NCI-H510A treated with DMSO at 0.1 percent for 48 hours (cell line): ENCODE measurements at regions not wholly inside any gene's neighbourhood (a gene's known extent, or its start where the extent isn't known, plus 50 kb on each side); places are given as distances from the start of the nearest gene placed in this dataset.
"Not testable (repeated sequence)": the region's sequence is repeated elsewhere in the genome, so short reads cannot be mapped to it uniquely, and the experiment has no call there.

Source experiments
- DNase-seq: peaks from one replicate; lab custom pipeline; 2025; lab: John Stamatoyannopoulos, UW

DNA sequence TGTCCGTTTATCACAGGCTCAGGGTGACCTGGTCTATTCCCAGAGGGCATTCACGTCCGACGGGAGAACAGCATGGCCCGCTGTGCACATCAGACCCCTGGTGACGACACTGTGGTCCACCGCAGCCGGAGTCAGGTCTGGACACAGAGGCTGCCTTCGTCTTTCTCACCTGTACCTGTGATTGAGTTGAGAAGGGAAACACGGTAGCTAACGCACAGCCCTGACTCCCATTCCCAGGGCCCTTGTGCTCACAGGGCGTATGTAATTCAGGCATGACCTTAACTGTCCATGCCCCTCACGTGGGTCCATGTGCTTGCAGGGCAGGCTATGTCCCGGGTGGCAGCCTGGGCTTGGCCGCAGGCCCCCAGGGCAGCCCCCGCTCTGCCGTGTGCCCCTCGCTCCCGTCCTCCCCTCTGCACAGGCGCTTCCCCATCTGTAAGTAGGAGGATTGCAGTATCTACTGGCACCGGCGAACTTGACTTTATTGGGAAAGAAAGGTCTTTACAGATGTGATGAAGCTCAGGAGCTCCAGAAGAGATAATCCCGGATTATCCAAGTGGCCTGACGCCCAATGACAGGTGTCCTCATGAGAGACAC lies 221.3 kb upstream of the TCERG1L start:
- no peak for DNase-seq

DNA sequence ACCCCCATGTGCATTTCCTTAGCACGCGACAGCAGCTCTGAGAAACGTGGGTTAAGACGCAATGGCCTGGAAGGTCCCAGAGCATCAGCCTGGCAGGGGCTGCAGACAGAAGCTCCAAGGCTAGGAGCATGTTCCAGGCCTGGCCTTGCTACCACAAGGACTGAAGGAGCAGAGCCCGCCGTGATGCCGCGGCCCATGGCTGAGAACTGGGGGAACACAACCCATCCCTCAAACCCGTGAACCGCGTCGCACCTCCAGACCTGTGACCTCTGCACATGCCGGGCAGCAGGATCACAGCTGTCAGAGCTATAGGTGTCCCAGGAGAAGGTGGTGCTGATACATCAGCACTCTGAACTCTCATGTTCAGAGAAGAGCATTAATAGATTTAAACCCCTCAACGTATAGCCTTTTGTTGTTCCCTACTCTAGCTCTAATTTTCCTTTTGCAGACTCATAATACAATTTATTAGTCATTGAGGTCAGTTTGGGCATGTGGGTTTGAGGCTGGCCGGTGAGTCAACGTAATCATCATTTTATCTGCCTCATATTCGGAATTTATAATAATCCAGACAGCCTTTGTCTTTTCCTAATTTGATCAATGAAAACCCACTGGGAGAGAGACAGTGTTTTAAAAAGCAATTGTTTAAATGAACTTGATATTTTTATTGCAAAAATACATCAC lies 222.5 kb upstream of the TCERG1L start:
- DNase-seq, result no peak

DNA sequence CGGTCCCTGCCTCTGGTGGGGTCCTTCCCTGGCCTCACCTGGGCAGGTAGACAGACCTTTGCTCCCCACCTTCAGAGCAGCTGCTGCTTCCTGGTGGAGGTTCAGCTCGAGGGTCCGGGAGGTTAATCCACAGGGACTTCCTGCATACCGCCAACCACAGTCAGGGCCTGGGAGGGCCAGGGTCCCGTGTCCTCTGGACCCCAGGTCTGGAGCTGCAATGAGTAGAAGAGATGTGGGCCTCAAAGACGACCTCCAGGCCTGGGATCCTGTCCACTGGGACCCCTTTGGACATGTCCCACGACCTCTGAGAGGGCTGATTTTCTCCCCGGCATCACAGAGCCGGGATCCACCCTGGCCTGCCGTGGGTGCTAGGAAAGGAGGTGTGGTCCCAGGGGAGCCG lies 223.3 kb upstream of the TCERG1L start:
- DNase-seq, result no peak

DNA sequence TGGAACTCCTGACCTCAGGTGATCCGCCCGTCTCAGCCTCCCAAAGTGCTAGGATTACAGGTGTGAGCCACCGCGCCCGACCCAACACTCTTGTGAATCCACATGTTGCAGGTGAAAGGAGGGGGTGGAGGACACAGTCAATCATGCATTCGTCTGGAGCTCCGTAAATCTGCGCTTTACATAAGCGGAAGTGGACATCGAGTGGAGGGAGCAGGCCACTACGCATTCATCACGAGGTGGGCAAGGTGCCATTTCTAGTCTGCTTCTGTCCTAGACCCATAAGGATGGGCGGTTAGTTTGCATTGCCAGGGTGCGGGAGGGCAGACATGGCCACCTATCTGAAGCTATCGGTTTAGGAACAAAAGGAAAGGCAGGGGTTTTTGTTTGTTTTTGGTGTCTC lies 225.2 kb upstream of the TCERG1L start:
- no peak for DNase-seq

DNA sequence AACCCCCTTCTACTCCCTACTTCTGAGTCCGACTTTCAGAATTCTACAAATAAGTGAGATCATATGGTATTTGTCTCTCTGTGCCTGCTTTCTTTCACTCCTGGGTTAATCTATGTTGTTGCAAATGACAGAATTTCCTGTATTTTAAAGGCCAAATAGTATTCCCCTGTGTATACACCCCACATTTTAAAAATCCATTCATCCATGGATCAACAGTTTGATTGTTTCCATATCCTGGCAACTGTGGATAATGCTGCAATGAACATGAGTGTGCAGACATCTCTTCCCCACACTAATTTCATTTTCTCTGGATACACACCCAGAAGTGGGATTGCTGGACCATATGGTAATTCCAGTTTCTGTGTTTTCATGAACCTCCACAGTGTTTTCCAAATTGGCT lies 225.8 kb upstream of the TCERG1L start:
- no peak for DNase-seq

DNA sequence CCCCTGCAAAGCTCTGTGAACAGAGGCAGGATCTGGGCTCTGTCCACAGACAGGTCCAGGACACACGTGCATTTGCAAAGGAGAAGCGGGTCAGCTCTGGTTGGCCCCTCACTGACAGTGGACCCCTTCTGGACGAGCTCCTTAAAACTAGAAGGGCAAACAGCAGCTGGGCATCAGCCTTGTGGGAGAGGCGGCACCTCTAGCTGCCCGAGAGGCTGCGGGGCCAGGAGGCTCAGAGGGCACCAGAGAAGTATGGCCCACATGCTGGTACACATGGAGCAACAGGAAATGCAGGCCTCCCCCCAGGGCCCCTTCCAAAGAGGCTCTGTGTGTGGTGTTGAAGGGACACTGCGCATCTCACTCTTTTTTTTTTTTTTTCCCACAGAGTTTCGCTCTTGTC lies 233.0 kb upstream of the TCERG1L start:
- no peak for DNase-seq

DNA sequence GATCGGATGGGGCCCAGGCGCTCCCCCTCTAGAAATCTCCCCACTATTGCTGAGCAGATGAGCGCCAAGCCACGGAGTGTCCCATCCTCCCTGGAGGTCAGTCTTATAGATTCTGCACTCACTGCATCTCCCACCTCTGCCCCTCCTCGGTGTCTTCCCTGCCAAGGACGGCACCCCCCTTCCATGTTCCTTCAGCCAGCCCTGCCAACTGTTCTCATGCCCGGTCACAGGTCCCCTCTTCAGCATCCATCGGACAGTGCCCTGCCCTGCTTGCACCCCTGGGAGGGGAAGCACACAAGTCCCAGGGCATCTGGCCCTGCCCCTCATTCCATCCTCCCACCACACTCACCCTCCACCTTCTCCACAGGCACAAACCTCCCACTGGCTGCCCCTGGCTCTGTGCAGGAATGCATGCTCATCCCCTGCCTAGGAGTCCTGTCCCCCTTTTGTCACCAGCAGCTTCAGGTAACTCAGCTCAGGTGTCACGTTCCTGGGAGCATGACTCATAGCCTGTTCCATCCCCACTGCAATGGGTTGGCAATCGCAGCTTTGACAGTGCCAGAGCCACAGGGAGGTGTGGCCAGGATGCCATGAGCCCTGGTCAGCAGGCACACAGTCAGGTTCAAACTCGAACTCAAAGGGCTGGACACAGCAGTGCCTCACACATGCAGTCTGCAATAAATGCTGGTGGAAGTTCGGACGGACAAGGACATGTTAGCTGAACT lies 234.7 kb upstream of the TCERG1L start:
- peak; percentile 40 for DNase-seq

DNA sequence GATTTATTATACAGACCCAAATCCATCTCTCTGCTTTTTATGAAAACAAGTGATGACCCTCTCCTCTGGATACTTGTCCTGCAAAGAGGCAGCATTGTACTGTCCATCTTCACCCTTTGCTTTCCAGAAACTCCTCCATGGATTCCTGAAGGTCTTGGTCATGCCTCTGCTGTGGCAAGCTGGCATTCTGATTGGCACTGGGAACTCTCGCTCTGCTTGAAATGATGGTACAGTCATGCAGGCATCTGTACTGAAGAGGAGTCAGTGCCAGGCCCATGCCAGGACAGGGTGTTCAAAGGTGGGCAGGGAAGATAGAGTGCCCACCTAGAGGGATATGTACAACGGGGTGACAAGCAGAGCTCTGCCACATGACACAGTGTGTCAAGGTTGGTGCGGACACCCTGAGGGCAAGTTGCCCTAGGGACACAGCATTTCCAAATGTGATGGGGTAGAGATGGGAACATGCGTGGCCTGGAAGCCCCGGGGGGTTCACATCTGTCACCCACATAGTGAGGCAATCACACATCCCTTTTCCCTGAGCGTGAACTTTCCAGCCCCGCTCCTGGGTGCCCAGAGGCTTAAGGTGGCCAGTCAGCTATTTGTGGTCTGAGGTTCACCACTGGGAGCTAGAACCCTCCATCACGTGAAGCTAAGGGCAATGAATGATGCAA lies 235.7 kb upstream of the TCERG1L start:
- DNase-seq, result no peak

DNA sequence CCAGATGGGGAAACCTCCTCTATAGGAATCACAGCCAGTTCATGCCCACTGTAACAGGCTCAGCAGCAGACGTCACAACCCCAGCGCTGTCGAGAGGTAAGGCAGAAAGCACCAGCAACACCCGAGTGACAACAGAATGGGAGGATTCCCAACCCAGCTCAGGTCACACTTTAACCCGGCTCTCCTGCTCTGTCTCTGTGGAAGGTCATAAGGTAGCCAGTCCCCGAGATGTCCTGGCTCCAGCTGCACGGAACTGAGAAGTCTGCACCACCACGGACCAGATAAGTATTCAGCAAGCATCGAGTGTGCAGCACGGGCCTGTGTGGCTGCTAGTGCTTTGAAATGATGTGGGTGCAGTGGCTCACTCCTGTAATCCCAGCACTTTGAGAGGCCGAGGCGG lies 236.7 kb upstream of the TCERG1L start:
- DNase-seq, result no peak

DNA sequence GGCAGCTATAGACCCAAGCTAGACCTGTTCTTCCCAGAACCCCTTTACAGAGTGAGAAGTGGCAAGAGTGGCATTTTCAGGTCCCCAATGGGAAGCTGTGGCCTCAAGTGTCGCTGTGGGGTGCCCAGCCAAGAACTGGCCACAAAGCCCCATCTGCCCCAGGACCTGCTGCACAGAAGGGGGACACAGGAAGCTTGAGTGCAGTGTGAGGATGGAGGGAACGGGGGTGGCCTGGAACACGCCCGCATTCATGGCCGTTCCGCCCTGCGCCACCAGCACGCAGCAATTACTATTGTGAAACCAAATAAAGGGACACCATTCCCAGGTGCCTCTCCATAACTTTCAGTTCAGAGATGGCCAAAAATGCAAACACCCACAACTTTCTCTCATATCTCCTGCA lies 237.6 kb upstream of the TCERG1L start:
- DNase-seq, result no peak

DNA sequence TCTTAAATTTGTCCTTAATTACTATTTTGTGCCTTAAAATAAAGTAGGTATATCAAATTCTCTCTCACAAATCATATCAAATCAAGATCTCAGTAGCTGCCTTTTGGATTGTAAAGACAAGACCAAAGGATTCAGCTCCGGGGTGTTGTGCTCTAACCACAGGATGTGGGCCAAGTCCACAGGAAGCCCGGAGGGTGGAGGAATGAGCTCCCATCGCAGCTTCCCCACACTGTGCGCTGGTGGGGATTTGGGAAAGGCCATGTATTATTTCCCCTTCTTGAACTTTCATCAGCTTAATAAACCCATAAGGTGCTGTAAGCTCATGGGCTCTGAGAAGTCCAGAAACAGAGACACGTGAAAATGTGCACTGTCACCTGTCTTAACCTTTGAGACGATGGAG lies 241.6 kb upstream of the TCERG1L start:
- no peak for DNase-seq

DNA sequence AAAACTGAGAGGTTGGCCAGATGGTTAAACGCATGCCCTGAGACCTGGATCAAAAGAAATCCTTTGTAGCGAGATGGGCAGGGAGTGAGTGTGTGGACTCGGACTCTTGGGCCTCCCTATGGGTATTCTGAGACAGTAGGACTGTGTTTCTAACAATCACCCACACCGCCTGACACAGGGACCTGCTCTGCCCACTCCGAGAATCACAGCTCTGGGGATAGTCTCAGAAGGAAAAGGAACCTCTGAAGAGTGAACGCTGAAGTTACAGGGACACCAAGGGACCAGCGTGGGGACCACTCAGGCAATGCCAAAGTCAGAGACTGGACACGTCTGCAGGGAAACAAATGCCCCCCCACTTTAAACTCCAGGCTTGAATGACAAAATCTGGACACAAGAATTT lies 242.1 kb upstream of the TCERG1L start:
- no peak for DNase-seq

DNA sequence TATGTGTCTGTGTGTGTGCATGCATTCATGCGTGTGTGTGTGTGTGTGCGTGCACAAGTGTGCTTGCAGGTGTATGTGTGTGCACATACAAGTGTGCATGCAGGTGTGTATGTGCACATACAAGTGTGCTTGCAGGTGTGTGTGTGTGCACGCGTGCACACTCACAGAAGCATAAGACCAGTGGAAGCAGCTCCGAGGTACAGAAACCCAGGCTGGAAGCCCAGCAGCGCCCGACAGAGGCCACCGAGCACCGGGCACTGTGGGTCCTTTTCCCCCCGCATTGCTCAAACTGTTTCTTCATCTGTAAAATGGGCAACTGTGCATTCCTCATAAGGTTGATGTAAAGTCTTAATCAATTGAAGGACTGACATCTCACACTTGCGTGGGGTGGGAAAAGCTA lies 243.3 kb upstream of the TCERG1L start:
- DNase-seq, result no peak

DNA sequence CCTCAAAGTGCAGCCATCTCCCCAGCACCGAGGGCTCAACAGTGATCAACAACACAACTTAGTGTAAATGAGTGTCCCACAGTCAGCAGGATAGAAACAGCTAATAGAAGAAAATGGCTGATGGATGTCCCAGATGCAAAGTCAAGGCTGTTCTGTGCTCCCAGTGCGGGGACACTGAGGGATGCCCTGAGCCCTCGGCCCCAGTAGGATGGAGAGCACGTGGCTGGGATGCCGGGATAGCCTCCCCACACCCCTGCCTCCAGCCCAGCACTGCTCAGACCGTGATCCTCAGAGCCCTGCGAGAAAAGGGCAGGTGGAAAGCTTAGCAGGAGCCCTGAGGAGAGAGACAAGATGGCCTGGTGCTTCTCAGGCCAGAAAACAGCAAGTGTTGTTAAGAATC lies 243.9 kb upstream of the TCERG1L start:
- no peak for DNase-seq

DNA sequence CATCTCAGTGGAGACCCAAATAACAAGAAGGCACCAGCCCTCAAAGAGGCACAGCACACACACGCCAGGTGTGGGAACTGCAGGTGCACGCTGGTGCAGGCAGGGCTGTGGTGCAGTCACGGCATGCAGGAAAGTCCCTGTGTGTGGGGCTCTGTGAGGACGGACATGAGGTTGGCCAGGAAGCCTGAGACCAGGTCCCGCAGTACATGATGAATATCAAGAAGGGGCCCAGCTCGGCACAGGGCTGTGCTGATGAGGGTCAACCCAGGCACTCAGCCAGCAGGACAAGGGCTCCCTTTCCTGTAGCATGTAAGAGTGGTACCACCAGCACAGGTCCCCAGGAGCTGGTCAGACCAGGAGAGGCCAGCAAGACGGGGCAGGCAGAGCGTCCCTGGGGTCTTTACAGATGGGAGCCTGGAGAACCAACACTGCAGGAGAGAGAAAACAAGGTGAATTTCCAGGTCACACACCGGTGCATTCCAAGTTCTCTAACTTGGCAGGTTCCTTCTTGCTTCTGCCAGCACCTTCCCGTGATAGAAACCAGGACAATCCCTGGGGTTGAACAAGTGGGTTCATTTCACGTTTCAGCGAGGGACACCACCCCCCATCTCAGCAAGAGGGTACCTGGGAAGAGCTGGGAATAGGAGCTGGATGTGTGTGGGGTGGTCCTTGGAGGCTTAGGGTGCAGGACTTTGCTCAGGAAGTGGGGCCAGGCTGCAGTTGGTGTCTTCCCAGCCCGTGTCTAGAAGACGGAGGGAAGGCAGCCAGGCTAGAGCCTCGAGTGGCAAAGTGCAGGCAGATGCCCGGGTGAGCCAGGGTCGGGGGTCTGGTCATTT lies 244.8 kb upstream of the TCERG1L start:
- DNase-seq, result no peak

DNA sequence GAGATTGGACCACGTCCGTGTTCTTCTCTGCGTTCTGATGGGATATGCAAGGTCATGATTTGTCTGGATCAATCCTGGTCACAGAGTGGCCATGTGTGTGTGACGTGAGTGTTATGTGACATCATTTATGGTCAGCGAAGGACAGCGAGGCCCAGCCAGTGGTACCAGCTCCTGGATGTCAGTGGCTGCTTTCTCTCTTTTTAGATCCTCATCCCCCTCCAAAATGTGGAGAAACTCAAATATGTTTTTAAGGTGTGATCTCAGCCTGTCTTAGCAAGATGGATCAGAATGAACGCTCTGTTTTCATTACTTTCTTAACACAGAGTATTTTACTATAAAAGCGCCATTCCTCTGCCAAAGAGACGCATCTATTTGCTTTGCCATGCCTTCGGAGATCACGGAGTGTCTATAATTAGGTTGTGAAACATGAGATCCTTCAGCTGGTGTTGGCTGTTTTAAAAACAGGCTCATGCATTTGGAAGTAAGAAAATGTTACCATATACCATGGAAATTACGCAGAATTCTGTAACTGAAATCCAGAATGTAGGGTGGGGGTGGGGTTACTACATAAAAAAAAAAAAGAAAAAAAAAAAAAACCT lies 245.5 kb upstream of the TCERG1L start:
- DNase-seq, result peak; percentile 52

DNA sequence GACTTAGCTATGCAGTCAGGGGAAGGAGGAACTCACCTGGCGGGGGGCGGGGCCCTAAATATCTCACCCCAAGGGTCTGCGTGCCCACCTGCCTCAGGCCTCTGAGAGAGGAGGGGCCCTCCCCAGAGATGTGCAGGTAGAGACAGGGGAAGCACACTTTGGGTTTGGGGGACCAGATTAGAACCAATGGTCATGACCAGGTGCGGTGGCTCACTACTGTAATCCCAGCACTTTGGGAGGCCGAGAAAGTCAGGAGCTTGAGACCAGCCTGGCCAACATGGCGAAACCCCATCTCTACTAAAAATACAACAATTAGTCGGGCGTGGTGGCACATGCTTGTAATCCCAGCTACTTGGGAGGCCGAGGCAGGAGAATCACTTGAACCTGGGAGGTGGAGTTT lies 246.4 kb upstream of the TCERG1L start:
- not testable (repeated sequence) for DNase-seq

DNA sequence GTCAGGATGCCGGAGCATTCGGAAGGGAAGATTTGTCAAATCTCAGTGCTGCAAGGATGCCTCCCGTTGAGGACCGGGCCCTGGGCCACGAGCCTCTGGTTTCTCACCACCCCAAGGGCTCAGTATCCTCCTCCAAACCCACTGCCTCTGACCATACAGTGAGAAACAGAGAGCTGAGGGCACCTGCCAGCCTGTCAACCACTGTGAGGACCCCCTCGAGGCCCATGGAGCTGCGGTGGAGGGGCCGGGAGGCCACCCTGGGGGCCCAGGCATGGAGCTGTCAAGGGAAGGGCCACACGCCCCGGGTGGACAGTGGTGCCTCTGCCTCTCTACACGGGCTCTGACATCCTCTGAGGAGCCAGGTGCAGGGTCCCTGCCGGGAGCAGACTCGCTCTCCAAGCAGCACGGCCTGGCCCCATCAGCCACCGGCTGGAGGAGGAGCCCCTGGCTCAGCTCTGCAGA lies 248.0 kb upstream of the TCERG1L start:
- DNase-seq, result no peak

DNA sequence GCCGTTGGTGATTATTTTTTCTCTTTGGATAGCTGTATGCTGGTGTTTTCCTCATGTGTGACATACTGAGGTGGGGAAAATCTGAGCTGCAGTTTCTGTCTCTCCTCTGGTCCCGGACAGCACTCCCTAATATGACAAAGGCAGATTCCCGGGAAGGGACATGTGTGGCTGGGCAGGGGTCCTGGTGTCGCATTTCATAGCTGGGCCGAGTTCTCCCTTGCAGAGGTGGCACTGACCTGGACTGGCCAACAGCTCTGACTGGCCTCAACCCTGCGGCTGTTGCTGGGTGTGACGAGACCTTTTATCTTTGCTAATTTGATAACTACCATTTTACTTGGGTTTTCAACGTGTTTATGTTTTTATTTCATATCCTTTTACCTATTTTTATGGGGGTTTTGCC lies 248.6 kb upstream of the TCERG1L start:
- no peak for DNase-seq

DNA sequence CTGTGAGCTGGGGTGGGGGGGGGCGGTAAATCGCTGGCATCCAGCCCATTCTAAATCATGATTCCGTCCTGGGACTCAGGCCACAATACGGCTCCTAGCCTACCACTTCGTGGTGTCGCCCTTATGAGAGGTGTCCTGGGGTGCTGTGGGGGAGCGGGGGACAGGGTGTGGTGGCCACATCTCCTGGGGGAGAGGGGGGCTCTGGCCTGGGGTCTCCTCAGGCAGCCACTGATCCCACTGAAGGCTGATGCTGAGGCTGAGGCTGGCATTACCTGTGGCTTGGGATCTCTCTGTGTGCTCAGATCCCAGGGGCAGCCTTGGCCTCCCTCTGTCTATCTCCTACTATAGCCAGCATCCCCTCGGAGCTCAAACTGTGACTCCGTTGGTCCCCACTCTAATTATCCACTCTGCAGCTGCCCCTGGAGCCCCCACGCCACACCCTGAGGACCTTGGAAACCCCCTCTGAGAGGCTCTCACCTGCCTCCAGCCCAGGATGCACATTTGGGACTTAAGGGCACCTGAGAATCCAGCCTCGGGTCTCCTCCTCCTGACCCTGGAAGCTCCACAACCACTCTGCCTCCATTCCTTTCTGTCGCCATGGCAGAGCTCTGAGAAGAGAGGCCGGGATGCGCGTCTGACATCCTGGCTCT lies 249.3 kb upstream of the TCERG1L start:
- no peak for DNase-seq

DNA sequence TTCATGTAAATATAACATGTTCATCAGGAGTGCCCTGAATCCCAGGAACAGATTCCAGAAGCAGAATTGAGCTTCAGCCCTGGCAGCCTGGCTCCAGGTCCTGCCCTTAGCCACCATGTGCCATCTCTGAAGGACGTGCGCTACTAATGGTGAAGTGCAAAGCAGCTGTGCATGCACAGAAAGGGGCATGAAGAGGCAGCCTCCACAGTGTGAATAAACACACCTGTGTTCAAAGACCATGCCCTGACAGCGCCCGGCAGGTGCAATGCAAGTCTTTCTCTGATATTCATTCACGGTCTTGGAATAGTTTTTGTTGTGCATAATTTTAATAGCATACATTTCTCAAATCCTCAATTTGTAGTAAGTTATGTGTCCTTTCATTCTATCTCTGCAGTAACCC lies 250.4 kb upstream of the TCERG1L start:
- DNase-seq, result peak; percentile 89
